WTC11 (cell line): ENCODE measurements at regions not wholly inside any gene's neighbourhood (a gene's known extent, or its start where the extent isn't known, plus 50 kb on each side); places are given as distances from the start of the nearest gene placed in this dataset.

Experiments
- ATAC-seq: fragments of 200-7000 bp; cut with Tn5 transposase; 2 replicates; pipeline ENCODE4 v1.10.0; 2021; ENCODE audit warnings: mild to moderate bottlenecking, moderate library complexity
- CTCF ChIA-PET: fragments of 300-600 bp; sonication (Branson Sonifier 250); formaldehyde crosslinking; loops from one replicate; lab custom pipeline; 2021; ENCODE audit warnings: antibody characterized with exemption; lab: Charles Lee
- POLR2A ChIA-PET: fragments of 350-600 bp; sonication (Branson Sonifier 250); formaldehyde crosslinking; loops from one replicate; lab custom pipeline; 2021; ENCODE audit warnings: antibody characterized with exemption; lab: Charles Lee
- DNase-seq: peaks from one replicate; pipeline ENCODE4 v3.0.0; 2021; ENCODE audit warnings: low spot score
- H3K27ac Mint-ChIP-seq: 2 replicates; pipeline ENCODE4 v1.8.0; 2021; ENCODE audit warnings: mixed read lengths
- H3K27me3 Mint-ChIP-seq: 2 replicates; pipeline ENCODE4 v1.8.0; 2021; ENCODE audit warnings: low read depth, mild to moderate bottlenecking, moderate library complexity, mixed read lengths
- H3K36me3 Mint-ChIP-seq: 2 replicates; pipeline ENCODE4 v1.8.0; 2021; ENCODE audit warnings: mixed read lengths
- H3K4me1 Mint-ChIP-seq: 2 replicates; pipeline ENCODE4 v1.8.0; 2022; ENCODE audit warnings: mixed read lengths
- H3K4me3 Mint-ChIP-seq: 2 replicates; pipeline ENCODE4 v1.8.0; 2021; ENCODE audit warnings: mild to moderate bottlenecking, moderate library complexity, mixed read lengths
- H3K9me3 Mint-ChIP-seq: 2 replicates; pipeline ENCODE4 v1.8.0; 2021; ENCODE audit warnings: mixed read lengths
- AR ChIP-seq: fragments of 250-450 bp; sonication (Bioruptor Pico); IDR thresholded peaks from 2 replicates; pipeline ENCODE4 v1.9.0; 2021; ENCODE audit warnings: mild to moderate bottlenecking
- ATF1 ChIP-seq: sonication (generic); formaldehyde crosslinking; IDR thresholded peaks from 2 replicates; pipeline ENCODE4 v1.8.1; 2023; ENCODE audit warnings: mild to moderate bottlenecking, moderate library complexity, missing genetic modification reagents
- CDX4 ChIP-seq: fragments of 250-450 bp; sonication (Bioruptor Pico); IDR thresholded peaks from 2 replicates; pipeline ENCODE4 v1.9.0; 2021; ENCODE audit warnings: moderate library complexity, mild to moderate bottlenecking, inconsistent platforms, borderline replicate concordance
- CREB1 ChIP-seq: sonication (generic); formaldehyde crosslinking; IDR thresholded peaks from 2 replicates; pipeline ENCODE4 v1.8.0; 2023; ENCODE audit warnings: mild to moderate bottlenecking, missing genetic modification reagents
- CTCF ChIP-seq: fragments of 200-600 bp; IDR thresholded peaks from 2 replicates; pipeline ENCODE4 v1.8.0; 2022; ENCODE audit warnings: antibody characterized with exemption
- EMX1 ChIP-seq: fragments of 250-450 bp; sonication (Bioruptor Pico); IDR thresholded peaks from 2 replicates; pipeline ENCODE4 v1.8.0; 2021; ENCODE audit warnings: mild to moderate bottlenecking
- FOXP1 ChIP-seq: sonication (generic); formaldehyde crosslinking; IDR thresholded peaks from 2 replicates; pipeline ENCODE4 v1.8.0; 2022; ENCODE audit warnings: missing genetic modification reagents, mild to moderate bottlenecking, moderate library complexity, borderline replicate concordance
- JAZF1 ChIP-seq: fragments of 250-450 bp; sonication (Bioruptor Pico); IDR thresholded peaks from 2 replicates; pipeline ENCODE4 v1.9.0; 2021; ENCODE audit warnings: moderate library complexity, mild to moderate bottlenecking, inconsistent platforms
- KAT7 ChIP-seq: sonication (generic); formaldehyde crosslinking; IDR thresholded peaks from 2 replicates; pipeline ENCODE4 v1.8.1; 2023; ENCODE audit warnings: missing genetic modification reagents, mild to moderate bottlenecking, borderline replicate concordance
- NFYB ChIP-seq: sonication (generic); formaldehyde crosslinking; conservative IDR thresholded peaks from 2 replicates; pipeline ENCODE4 v1.8.0; 2022; ENCODE audit warnings: low read depth, missing genetic modification reagents
- NR2C2 ChIP-seq: sonication (generic); formaldehyde crosslinking; IDR thresholded peaks from 2 replicates; pipeline ENCODE4 v1.8.0; 2022; ENCODE audit warnings: mild to moderate bottlenecking, missing genetic modification reagents
- NR3C1 ChIP-seq: sonication (generic); formaldehyde crosslinking; conservative IDR thresholded peaks from 2 replicates; pipeline ENCODE4 v1.8.1; 2023; ENCODE audit warnings: low read depth, mild to moderate bottlenecking, missing genetic modification reagents
- OVOL2 ChIP-seq: fragments of 250-450 bp; sonication (Bioruptor Pico); IDR thresholded peaks from 2 replicates; pipeline ENCODE4 v1.9.0; 2021; ENCODE audit warnings: mild to moderate bottlenecking, borderline replicate concordance
- PRRX2 ChIP-seq: fragments of 250-450 bp; sonication (Bioruptor Pico); IDR thresholded peaks from 2 replicates; pipeline ENCODE4 v1.8.0; 2021; ENCODE audit warnings: mild to moderate bottlenecking
- SMAD4 ChIP-seq: sonication (generic); formaldehyde crosslinking; IDR thresholded peaks from 2 replicates; pipeline ENCODE4 v1.8.0; 2022; ENCODE audit warnings: mild to moderate bottlenecking, missing genetic modification reagents
- USF2 ChIP-seq: sonication (generic); formaldehyde crosslinking; IDR thresholded peaks from 2 replicates; pipeline ENCODE4 v1.8.1; 2023; ENCODE audit warnings: mild to moderate bottlenecking, missing genetic modification reagents, moderate library complexity
- ZNF396 ChIP-seq: fragments of 250-450 bp; sonication (Bioruptor Pico); IDR thresholded peaks from 2 replicates; pipeline ENCODE4 v1.8.0; 2021; ENCODE audit warnings: mild to moderate bottlenecking, moderate library complexity, borderline replicate concordance
- TF ChIP-seq, protein P1 (sequence below): sonication (generic); formaldehyde crosslinking; IDR thresholded peaks from 2 replicates; pipeline ENCODE4 v1.8.0; 2022; ENCODE audit warnings: mild to moderate bottlenecking, missing genetic modification reagents
- TF ChIP-seq, protein P2 (sequence below): sonication (generic); formaldehyde crosslinking; IDR thresholded peaks from 2 replicates; pipeline ENCODE4 v1.8.0; 2022; ENCODE audit warnings: missing genetic modification reagents
- TF ChIP-seq, protein P3 (sequence below): sonication (generic); formaldehyde crosslinking; conservative IDR thresholded peaks from 2 replicates; pipeline ENCODE4 v1.8.1; 2023; ENCODE audit warnings: mild to moderate bottlenecking, low read depth, missing genetic modification reagents, moderate library complexity

- ATAC-seq (no peak), DNase-seq (no peak)
- H3K36me3 Mint-ChIP-seq: no peaks in the 10 kb centered on the region
- H3K27ac Mint-ChIP-seq: no peak overlapping the region
- POLR2A ChIA-PET: no interaction called here
- no peaks in the 10 kb centered on the region for H3K27me3 Mint-ChIP-seq
- peaks cover 5% of the 10 kb centered on the region for H3K9me3 Mint-ChIP-seq
- no peak overlapping the region for H3K4me3 Mint-ChIP-seq
- TF ChIP-seq, protein P1, sequence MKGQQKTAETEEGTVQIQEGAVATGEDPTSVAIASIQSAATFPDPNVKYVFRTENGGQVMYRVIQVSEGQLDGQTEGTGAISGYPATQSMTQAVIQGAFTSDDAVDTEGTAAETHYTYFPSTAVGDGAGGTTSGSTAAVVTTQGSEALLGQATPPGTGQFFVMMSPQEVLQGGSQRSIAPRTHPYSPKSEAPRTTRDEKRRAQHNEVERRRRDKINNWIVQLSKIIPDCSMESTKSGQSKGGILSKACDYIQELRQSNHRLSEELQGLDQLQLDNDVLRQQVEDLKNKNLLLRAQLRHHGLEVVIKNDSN: no peak
- TF ChIP-seq, protein P2, sequence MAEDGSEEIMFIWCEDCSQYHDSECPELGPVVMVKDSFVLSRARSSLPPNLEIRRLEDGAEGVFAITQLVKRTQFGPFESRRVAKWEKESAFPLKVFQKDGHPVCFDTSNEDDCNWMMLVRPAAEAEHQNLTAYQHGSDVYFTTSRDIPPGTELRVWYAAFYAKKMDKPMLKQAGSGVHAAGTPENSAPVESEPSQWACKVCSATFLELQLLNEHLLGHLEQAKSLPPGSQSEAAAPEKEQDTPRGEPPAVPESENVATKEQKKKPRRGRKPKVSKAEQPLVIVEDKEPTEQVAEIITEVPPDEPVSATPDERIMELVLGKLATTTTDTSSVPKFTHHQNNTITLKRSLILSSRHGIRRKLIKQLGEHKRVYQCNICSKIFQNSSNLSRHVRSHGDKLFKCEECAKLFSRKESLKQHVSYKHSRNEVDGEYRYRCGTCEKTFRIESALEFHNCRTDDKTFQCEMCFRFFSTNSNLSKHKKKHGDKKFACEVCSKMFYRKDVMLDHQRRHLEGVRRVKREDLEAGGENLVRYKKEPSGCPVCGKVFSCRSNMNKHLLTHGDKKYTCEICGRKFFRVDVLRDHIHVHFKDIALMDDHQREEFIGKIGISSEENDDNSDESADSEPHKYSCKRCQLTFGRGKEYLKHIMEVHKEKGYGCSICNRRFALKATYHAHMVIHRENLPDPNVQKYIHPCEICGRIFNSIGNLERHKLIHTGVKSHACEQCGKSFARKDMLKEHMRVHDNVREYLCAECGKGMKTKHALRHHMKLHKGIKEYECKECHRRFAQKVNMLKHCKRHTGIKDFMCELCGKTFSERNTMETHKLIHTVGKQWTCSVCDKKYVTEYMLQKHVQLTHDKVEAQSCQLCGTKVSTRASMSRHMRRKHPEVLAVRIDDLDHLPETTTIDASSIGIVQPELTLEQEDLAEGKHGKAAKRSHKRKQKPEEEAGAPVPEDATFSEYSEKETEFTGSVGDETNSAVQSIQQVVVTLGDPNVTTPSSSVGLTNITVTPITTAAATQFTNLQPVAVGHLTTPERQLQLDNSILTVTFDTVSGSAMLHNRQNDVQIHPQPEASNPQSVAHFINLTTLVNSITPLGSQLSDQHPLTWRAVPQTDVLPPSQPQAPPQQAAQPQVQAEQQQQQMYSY (CRISPR knock-in tag): no peak
- TF ChIP-seq OVOL2 (no peak), SMAD4 (CRISPR knock-in tag) (no peak), CDX4 (CRISPR knock-in tag) (no peak), AR (no peak)
- H3K4me1 Mint-ChIP-seq: no peaks in the 10 kb centered on the region
- CTCF ChIA-PET: no interaction called here
These were observed 538.4 kb downstream of the PTPRC start for GRCh38 chr1:199177241-199177640.

- no peak for ATAC-seq
- Mint-ChIP-seq H3K4me3 (no peak overlapping the region), H3K9me3 (no peaks in the 10 kb centered on the region), H3K4me1 (no peaks in the 10 kb centered on the region), H3K36me3 (no peaks in the 10 kb centered on the region), H3K27me3 (no peaks in the 10 kb centered on the region), H3K27ac (no peak overlapping the region)
- POLR2A ChIA-PET: no interaction called here
- DNase-seq: no peak
- CTCF ChIA-PET: no interaction called here
- TF ChIP-seq JAZF1 (CRISPR knock-in tag): no peak
- no peak for TF ChIP-seq CTCF
- no peak for TF ChIP-seq ATF1 (CRISPR knock-in tag)
- TF ChIP-seq NR3C1 (CRISPR knock-in tag): no peak
- no peak for TF ChIP-seq USF2 (CRISPR knock-in tag)
- no peak for TF ChIP-seq PRRX2 (CRISPR knock-in tag)
- TF ChIP-seq EMX1 (CRISPR knock-in tag): no peak
- TF ChIP-seq AR: no peak
- no peak for TF ChIP-seq CREB1 (CRISPR knock-in tag)
- TF ChIP-seq KAT7: no peak
- TF ChIP-seq ZNF396 (CRISPR knock-in tag): no peak
- no peak for TF ChIP-seq NR2C2 (CRISPR knock-in tag)
- TF ChIP-seq, protein P3, sequence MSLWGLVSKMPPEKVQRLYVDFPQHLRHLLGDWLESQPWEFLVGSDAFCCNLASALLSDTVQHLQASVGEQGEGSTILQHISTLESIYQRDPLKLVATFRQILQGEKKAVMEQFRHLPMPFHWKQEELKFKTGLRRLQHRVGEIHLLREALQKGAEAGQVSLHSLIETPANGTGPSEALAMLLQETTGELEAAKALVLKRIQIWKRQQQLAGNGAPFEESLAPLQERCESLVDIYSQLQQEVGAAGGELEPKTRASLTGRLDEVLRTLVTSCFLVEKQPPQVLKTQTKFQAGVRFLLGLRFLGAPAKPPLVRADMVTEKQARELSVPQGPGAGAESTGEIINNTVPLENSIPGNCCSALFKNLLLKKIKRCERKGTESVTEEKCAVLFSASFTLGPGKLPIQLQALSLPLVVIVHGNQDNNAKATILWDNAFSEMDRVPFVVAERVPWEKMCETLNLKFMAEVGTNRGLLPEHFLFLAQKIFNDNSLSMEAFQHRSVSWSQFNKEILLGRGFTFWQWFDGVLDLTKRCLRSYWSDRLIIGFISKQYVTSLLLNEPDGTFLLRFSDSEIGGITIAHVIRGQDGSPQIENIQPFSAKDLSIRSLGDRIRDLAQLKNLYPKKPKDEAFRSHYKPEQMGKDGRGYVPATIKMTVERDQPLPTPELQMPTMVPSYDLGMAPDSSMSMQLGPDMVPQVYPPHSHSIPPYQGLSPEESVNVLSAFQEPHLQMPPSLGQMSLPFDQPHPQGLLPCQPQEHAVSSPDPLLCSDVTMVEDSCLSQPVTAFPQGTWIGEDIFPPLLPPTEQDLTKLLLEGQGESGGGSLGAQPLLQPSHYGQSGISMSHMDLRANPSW (CRISPR knock-in tag): no peak
- TF ChIP-seq NFYB: no peak
- TF ChIP-seq FOXP1 (CRISPR knock-in tag): no peak
These were observed 539.8 kb downstream of the PTPRC start for GRCh38 chr1:199178646-199179045.
